C4-2B (cell line): ENCODE measurements at regions not wholly inside any gene's neighbourhood (a gene's known extent, or its start where the extent isn't known, plus 50 kb on each side); places are given as distances from the start of the nearest gene placed in this dataset.

Source experiments
- CTCF ChIP-seq: fragments of 450-650 bp; conservative IDR thresholded peaks from 2 replicates; pipeline ENCODE4 v1.5.1; 2017; ENCODE audit warnings: mild to moderate bottlenecking
- ZFX ChIP-seq: fragments of 450-650 bp; IDR thresholded peaks from 2 replicates; pipeline ENCODE4 v1.6.1; 2017

GRCh38 chr9:134215699-134216448 is 51.5 kb upstream of the RNU6ATAC start:
- TF ChIP-seq CTCF (no peak), ZFX (no peak)
